ENCODE measurements at regions not wholly inside any gene's neighbourhood (a gene's known extent, or its start where the extent isn't known, plus 50 kb on each side); places are given as distances from the start of the nearest gene placed in this dataset.

DNA sequence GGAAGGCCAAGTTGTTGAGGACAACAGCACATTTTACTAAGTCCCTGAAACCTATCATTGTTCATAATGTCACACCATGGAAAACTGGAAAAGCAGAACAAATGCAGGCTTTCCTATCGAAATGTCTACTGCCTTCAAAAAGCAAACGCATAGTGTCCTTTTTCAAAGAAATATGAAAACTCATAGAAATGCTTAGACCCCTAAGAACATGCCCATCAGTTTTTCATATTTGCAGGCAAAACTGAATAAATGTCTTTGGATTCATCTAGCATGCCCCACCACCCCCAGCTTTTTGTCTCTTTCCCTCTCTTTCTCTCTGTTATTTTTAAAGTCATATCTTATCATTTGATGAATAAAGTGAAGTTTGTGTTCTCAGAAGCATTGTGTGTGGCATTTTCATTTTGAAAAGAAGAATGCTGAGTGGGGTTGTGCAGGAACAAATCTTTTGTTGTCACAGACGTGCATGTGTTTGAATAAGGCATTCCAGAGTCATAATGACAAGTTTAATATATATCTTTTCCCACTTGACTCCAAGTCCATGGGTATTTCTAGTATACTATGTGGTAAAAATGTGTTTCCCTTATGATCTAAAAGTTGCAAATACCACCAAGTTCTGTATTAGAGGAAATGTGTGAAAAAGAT, 2180.0 kb upstream of the PIK3C3 start:
- ATAC-seq (ENCODE audit: poor library complexity) (no peak), DNase-seq (no peak)
- intact Hi-C loops (cut with DNase I), result no loop called here

DNA sequence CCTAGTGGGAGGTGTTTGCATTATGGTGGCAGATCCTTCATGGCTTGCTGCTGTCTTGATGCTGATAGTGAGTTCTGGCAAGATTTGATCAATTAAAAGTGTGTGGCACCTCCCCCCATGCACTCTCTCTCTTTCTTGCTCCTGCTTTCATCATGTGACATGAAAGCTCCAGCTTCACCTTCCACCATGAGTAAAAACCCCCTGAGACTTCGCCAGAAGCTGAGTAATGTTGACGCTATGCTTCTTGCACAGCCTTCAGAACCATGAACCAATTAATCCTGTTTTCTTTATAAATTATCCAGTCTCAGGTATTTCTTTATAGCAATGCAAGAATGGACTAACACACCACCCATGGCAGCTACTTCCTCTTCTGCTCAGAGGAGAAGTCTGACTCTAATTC, 2181.4 kb upstream of the PIK3C3 start:
- intact Hi-C loops (cut with DNase I), result no loop called here
- ATAC-seq (ENCODE audit: poor library complexity) (no peak), DNase-seq (no peak)

DNA sequence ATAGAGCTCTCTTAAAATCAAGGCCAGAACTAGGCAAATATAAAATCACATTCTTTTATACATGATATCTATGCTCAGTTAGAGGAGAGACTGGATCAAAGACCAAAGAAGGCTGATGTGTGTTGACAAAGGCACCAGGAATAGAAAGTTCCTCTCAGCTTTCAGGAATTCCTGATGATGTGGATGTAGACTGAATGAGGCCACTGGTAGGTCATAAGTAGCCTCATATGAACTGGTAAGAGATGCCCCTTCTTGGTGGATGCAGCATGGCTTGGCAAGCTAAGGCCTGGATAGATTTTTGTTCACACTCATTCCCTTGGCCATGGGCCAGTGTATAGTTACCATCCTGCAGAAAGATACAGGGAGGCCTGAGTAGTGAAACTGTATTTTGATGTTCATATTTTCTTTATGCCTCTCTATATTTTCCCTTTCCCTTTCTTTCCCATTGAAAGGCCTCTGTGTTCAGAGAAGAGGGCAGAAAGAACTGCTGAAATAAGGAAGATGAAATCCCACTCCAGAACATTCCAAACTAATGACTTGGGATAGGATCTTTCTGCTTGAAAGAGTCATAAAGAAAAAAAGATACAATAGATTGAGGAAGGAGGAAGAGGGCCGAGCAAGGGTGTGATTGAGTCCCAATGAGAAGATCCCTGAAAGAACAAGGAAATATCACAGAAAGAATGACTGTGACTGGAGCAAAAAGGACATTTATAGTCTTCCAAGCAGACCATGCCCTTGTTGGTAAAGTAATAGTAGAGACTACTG, 2182.7 kb upstream of the PIK3C3 start:
- intact Hi-C loops (cut with DNase I), result no loop called here
- ATAC-seq (ENCODE audit: poor library complexity) (no peak), DNase-seq (no peak)

DNA sequence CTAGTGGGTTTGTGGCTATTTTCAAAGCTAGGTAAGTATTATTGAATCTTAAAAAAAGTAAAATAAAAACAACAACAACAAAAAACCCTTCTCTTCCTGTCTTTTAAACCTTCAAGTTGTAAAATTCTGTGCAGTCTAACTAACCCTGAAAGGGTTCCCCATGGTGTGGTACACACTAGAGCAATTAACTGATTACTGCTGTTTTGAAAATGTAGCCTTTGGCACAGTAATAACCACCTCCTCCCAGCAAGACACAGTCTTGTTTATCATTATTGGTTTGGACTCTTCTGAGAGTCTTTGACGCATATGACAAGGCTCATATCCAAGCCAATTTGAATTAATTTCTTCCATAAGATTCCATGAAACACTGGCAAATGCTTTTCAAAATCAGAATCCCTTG, 2184.6 kb upstream of the PIK3C3 start:
- DNase-seq, result no peak
- no peak for ATAC-seq (ENCODE audit: poor library complexity)
- intact Hi-C loops (cut with DNase I), result no loop called here

DNA sequence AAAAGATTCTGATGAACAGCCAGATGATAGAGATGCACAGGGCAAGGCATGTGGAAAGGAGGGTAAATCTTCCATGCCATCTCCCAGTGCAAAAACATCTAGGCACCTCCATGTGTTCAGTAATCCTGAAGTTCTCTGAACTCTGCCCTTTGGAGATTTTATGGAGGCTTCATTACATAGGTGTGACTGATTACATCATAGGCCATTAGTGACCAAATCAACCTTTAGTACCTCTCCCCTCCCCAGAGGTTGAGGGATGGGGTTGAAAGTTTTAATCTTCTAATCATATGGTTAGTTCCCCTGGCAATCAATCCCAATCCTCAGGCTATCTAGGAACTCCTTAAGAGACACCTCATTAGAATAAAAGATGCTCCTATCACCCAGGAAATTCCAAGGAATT, 2190.2 kb upstream of the PIK3C3 start:
- DNase-seq (no peak), ATAC-seq (ENCODE audit: poor library complexity) (no peak)
- intact Hi-C loops (cut with DNase I), result no loop called here

DNA sequence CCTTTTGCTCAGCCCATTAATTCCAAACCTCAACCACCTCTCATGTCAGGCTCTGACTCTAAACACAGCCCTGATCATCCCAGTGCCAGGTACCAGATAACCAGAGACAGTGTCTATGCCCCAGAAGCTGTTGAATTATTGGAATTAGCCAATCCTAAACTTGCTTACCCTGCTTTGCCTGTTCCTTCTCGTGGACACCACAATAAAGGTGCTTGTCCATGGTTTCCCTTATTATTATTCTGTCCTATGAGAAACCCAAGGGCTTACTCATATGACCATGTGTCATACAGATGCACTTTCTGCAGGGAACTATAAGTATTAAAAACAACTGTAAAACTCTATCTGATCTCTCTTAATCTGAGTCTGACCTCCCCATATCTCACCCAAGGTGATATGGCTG, 2193.8 kb upstream of the PIK3C3 start:
- DNase-seq, result no peak

DNA sequence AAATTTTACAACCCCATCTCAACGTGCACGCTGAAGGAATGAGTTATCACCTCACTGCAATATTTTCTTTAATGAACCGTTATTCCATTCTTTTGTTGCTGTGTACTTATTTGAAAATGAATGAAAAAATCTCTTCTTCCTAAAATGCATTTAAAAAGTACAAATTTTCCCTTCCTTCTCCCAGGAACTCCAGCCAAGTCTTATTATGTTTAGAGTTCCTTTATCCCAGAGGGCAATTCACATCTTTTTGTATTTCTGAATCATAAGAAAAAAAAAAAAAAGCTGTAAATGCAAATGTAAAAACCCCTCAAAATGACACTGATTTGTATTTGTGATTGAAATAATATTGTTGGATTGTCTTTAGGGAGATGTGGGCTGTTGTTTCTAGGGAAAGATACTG, 2194.3 kb upstream of the CELF4 start:
- no peak for ATAC-seq (ENCODE audit: poor library complexity)
- DNase-seq, result no peak
- intact Hi-C loops (cut with DNase I), result no loop called here

More for the DNA sequence above, 2193.8 kb upstream of the PIK3C3 start:
- intact Hi-C loops (cut with DNase I), result no loop called here
- ATAC-seq (ENCODE audit: poor library complexity), result no peak

DNA sequence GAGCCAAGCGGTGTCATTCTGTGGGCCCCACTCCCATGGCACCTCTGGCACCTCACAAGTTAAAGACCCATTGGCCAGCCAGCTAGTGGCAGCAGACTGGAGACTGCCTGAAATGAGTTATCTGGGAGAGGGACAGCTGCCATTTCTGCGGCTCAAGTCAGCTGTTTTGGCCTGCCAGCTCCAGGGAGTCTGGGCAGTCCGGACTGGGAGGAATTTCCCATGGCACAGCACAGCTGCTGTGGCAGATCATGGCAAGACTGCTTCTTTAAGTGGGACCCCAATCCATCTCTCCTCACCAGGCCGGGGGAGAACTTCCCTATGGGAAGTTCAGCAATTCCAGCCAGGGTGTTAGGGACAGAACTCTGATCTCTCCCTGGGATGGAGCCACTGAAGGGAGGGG, 2187.6 kb upstream of the CELF4 start:
- intact Hi-C loops (cut with DNase I), result no loop called here
- ATAC-seq (ENCODE audit: poor library complexity) (no peak), DNase-seq (no peak)

DNA sequence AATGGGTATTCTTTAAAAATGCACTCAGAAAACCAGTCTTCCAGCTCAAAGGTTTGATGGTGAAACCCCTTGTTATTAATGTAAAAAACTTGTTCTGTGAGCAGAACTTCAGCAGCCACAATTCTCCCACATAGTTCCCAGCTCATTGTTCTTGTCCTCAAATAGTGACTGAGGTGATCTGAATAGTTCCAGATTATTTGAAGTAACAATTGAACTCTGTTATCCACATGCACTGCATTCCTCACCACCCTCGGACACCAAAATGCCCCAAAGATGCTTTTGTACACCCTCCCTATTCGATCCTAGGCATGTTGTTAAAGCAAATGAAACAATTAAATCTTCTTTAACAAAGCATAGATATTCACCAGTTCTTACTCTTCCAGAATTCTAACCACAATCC, 2186.8 kb upstream of the CELF4 start:
- DNase-seq (no peak), ATAC-seq (ENCODE audit: poor library complexity) (no peak)
- intact Hi-C loops (cut with DNase I), result no loop called here

DNA sequence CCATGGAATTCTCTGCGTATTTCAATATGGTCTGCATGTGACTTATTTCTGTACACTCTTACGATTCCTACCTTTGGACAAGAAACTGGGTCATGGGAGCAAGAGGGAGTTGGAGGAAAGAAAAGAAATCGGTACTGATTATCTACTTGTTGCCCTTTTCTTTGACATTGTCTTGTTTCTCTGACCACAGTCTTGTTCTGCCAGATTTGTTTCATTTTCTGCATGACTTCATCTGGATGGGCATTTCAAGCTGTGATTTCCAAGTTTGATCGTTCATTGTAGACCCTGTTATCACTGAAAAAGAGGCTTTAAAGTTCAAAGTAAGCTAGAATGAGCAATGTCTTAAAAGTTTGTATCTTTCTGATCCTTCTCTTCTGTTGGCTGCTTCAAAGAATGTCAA, 2186.3 kb upstream of the CELF4 start:
- ATAC-seq (ENCODE audit: poor library complexity) (no peak), DNase-seq (no peak)
- intact Hi-C loops (cut with DNase I), result no loop called here

DNA sequence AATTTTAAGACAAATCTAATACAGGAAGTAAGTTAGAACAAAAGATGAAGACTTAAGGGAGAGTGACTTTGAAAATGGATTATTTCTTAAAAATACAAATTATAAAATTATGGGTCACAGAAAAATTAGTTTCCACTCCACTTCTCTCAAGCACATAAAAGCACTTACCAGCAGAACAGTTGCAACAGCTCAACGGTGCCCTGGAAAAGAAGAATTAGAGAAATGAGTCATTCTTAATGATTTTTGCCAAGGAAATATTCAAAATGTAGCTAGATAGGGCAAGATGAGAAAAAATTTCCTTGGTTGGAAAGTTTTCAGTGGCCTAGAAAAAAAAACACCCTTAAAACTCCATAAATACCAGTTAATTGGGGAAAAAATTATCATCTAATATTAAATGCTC, 2185.6 kb upstream of the CELF4 start:
- intact Hi-C loops (cut with DNase I), result no loop called here
- ATAC-seq (ENCODE audit: poor library complexity) (no peak), DNase-seq (no peak)

DNA sequence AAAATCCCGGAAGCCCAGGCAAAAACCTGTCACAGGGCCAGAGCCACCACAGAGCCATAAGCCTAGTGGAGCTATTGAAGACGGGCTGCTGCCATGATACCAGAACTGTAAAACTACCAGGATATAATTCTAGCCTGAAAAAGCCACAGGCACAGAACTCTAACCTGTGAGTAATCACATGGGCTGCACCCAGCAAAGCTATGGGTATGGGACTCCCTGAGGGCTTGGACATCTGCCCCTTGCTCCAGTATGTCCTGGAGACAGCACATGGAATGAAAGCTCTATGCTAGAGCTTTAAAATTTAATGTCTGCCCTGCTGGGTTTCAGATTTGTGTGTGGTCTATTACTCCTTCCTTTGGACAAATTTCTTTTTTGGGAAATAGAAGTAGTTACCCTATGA, 2183.6 kb upstream of the CELF4 start:
- intact Hi-C loops (cut with DNase I), result no loop called here
- ATAC-seq (ENCODE audit: poor library complexity), result no peak
- no peak for DNase-seq

DNA sequence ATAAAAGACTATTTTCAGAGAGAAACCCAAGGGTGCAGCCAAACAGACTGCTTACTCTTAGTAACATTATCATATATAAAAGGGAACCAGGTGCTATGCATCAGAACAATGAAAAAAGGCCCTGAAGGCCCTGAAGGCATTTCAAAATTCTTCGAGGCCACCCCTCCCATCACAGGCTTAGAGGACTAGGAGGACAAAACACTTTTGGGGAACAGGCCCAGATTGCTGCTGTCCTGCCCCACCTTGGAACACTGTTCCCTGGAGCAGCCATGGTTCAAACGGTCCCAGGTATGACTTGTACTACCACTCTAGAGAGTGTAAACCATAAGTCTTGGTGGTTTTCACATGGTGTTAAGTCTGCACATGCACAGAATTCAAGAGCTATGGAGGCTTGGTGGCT, 2183.1 kb upstream of the CELF4 start:
- intact Hi-C loops (cut with DNase I), result no loop called here
- ATAC-seq (ENCODE audit: poor library complexity) (no peak), DNase-seq (no peak)

DNA sequence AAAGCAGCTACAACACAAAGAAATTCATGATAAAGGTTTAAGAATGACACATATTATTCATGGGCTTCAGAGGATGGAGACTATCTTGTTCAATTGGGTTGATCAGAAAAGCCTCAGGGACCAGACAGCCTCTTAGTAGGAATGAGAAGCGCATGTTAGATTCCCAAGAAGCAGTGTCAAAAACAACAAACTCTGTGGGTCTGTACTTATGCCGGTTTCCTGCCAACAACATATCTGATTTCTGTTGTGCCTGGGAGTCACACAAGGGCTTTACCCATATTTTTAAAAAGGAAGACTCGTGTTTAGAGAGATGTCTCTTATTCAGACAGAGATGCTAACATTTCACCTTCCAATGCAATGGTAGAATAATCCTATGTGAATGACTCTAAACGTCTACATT, 2180.6 kb upstream of the CELF4 start:
- intact Hi-C loops (cut with DNase I), result no loop called here
- ATAC-seq (ENCODE audit: poor library complexity), result no peak
- no peak for DNase-seq

DNA sequence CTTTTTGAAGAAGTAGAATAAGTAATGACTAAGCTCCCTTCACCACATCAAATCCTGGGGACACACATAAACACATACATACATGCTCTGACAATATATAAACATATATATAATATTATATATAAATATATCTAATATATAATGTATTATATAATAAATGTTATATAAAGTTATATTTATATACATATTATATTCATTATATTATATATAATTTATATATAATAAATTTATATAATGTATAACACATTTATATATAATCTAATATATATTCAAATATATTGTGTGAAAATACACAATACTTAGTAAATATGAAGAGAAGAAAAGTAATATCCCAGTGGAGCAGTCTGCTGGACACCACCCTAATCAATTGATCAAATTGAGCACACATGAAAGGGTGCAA, 2177.9 kb upstream of the CELF4 start:
- intact Hi-C loops (cut with DNase I), result no loop called here
- DNase-seq (no peak), ATAC-seq (ENCODE audit: poor library complexity) (no peak)

DNA sequence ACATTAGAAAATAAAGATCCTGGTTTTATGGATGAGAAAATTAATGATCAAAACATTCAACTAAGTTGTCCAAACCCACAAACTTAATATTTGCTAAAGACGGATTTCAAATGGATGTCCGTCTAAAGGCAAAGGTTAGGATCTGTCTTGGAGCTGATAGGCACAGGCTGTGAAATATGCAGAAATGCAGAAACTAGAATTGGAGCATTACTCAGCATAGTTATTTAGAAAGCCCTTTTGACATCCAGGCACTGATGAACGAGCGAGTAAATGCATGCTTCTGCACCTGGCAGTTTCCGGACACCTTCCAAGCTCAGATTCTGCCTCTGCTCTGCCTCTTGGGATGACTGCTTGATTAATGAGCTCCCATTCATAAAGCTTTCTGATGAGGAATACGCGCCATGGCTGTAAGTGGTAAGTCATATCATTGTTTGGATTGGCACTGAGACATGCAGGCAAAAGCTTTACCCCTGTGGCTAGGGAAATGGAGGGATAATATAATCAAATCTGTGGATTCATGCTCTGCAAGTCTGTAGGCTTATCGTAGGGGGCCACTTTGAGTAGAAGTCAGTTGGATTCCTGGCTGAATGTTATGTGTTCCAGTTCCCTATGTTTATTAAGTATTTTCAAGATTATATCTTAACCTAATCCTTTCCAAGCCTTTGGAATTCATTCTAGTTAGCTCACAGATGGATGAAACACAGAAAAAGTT, 2176.3 kb upstream of the CELF4 start:
- DNase-seq (no peak), ATAC-seq (ENCODE audit: poor library complexity) (no peak)
- intact Hi-C loops (cut with DNase I), result no loop called here

DNA sequence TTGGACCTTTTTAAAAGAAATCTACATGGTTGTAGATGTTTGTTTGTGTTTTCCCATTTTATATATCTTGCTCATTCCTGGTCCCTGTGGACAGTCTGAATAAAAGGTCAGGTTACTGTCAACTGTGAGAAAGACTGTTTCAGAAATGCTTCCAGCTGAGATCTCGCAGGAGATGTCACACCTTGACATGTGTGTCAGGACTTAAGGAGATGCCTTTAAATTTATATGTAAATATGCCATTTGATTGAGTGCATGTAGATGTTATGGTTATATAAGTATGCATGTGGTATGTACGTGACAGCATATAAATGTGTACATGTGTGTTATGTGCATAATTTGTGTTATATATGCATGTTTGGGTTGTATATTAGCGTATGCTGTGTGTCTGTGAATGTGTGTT, 2172.3 kb upstream of the CELF4 start:
- intact Hi-C loops (cut with DNase I), result no loop called here
- DNase-seq, result no peak
- ATAC-seq (ENCODE audit: poor library complexity), result no peak

DNA sequence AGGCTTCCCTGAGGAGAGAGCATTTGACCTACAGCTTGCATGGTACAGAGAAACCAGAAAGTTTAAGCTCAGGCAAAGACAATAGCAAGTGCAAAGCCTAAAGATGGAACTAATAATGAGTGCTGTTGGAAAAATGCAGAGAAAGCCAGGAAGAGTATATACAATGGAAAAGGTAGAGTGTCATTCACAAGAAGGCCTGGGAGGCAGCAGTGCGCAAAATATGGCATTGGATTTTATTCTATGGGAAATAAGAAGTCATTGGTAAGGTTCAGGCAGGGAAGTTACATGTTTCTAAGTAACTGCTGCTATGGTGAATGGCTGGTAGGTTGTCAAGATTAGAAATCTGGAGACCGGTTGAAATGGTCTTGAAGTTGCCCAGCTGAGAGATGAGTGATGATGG, 2167.3 kb upstream of the CELF4 start:
- intact Hi-C loops (cut with DNase I), result no loop called here
- no peak for ATAC-seq (ENCODE audit: poor library complexity)
- DNase-seq, result no peak

DNA sequence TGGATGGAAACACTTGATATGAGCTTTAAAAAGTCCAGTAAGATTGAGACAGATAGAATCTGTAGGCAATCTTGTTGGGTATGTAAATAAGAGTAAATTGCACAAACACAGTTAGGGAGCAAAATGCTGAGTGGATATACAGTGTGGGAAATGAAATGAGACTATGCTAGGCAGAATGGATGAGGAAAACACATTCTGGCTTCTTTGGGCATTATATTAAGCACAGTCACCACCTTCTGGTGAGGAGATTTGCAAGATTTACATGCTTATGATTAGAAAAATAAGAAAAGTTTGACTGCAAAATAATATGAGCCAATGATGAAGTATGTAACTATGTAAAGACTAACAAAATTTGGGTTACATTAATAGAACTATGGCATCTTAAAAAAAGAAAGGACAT, 2165.0 kb upstream of the CELF4 start:
- ATAC-seq (ENCODE audit: poor library complexity) (no peak), DNase-seq (no peak)
- intact Hi-C loops (cut with DNase I), result no loop called here

DNA sequence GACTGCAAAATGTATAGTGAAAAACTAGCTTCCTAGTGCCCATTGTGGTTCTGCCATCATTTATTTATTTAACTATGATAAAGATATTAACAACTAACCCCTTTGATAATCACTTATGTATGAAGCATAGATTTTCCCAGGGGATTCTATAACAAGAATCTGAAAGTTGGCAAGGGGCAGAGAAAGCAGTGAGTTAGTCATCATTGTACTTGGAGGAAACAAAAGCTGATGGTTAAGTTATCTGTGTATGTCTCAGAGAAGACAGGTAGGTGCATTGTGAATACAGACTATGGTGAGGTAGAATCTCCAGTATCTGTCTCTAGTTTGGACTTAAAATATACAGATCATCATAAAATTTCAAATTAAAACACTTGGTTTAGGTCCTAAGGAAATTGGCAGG, 2159.1 kb upstream of the CELF4 start:
- intact Hi-C loops (cut with DNase I), result no loop called here
- no peak for DNase-seq
- ATAC-seq (ENCODE audit: poor library complexity), result no peak

All from Right ventricle myocardium superior (tissue), 1 donor.